ENCODE measurements at regions not wholly inside any gene's neighbourhood (a gene's known extent, or its start where the extent isn't known, plus 50 kb on each side); places are given as distances from the start of the nearest gene placed in this dataset.

GRCh38 chr6:156131221-156131903 lies 645.8 kb upstream of the ARID1B start:
- no peak for TF ChIP-seq CTCF (IDR thresholded peaks at IDR 0.05; ENCODE audit: control insufficient read depth, extremely low read depth, insufficient read depth)
- no peak for DNase-seq (ENCODE audit: low read depth)
- H3K4me3 ChIP-seq (ENCODE audit: low read depth, low read length) = no peak overlapping the region

- no peak overlapping the region for H3K4me3 ChIP-seq (ENCODE audit: low read depth, low read length)
- TF ChIP-seq CTCF (IDR thresholded peaks at IDR 0.05; ENCODE audit: control insufficient read depth, extremely low read depth, insufficient read depth) = no peak
- DNase-seq (ENCODE audit: low read depth) = no peak
These were observed 650.6 kb upstream of the ARID1B start for GRCh38 chr6:156126535-156126934.

GRCh38 chr6:156125844-156126243 lies 651.3 kb upstream of the ARID1B start:
- H3K4me3 ChIP-seq (ENCODE audit: low read depth, low read length) = no peak overlapping the region
- no peak for TF ChIP-seq CTCF (IDR thresholded peaks at IDR 0.05; ENCODE audit: control insufficient read depth, extremely low read depth, insufficient read depth)

GRCh38 chr6:156123731-156124130 lies 653.4 kb upstream of the ARID1B start:
- H3K4me3 ChIP-seq (ENCODE audit: low read depth, low read length) = no peak overlapping the region
- DNase-seq (ENCODE audit: low read depth) = no peak
- no peak for TF ChIP-seq CTCF (IDR thresholded peaks at IDR 0.05; ENCODE audit: control insufficient read depth, extremely low read depth, insufficient read depth)

More at GRCh38 chr6:156125844-156126243, 651.3 kb upstream of the ARID1B start:
- DNase-seq (ENCODE audit: low read depth) = no peak

- no peak for TF ChIP-seq CTCF (IDR thresholded peaks at IDR 0.05; ENCODE audit: control insufficient read depth, extremely low read depth, insufficient read depth)
These were observed 655.2 kb upstream of the ARID1B start for GRCh38 chr6:156121973-156122372.

GRCh38 chr6:156114541-156114940 lies 658.9 kb upstream of the NOX3 start:
- no peak for TF ChIP-seq CTCF (IDR thresholded peaks at IDR 0.05; ENCODE audit: control insufficient read depth, extremely low read depth, insufficient read depth)
- no peak for DNase-seq (ENCODE audit: low read depth)

More at GRCh38 chr6:156121973-156122372, 655.2 kb upstream of the ARID1B start:
- H3K4me3 ChIP-seq (ENCODE audit: low read depth, low read length) = no peak overlapping the region
- DNase-seq (ENCODE audit: low read depth) = no peak

GRCh38 chr6:156113631-156114030 lies 658.0 kb upstream of the NOX3 start:
- DNase-seq (ENCODE audit: low read depth) = no peak
- H3K4me3 ChIP-seq (ENCODE audit: low read depth, low read length) = no peak overlapping the region
- no peak for TF ChIP-seq CTCF (IDR thresholded peaks at IDR 0.05; ENCODE audit: control insufficient read depth, extremely low read depth, insufficient read depth)

More at GRCh38 chr6:156114541-156114940, 658.9 kb upstream of the NOX3 start:
- no peak overlapping the region for H3K4me3 ChIP-seq (ENCODE audit: low read depth, low read length)

Data from LNCaP clone FGC (cell line).